HT1080 (cell line): ENCODE measurements at regions not wholly inside any gene's neighbourhood (a gene's known extent, or its start where the extent isn't known, plus 50 kb on each side); places are given as distances from the start of the nearest gene placed in this dataset.

Experiments
- DNase-seq: peaks from one replicate; pipeline ENCODE4 v3.0.0-alpha.2; 2015; ENCODE audit warnings: low read depth

DNA sequence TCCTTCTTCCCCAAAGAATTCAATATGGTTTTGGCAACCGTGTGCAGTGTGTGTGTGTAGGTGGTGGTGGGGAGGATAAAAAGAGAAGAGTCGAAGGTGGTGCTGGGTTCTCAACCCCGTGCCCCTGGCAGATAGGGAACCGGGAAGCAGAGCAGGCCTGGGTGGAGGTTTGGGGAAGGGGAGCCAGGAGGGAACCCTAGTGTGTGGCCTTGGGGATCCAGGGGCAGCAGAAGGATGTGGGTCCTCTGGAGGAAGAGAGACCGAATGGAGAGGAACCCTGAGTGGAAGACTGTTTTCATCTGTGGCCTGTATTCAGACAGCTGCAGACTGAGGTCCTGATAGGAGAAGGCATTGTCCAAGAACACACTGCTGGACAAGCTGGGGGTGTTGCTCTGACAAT, 73.3 kb upstream of the B3GAT1 start:
- DNase-seq = no peak

DNA sequence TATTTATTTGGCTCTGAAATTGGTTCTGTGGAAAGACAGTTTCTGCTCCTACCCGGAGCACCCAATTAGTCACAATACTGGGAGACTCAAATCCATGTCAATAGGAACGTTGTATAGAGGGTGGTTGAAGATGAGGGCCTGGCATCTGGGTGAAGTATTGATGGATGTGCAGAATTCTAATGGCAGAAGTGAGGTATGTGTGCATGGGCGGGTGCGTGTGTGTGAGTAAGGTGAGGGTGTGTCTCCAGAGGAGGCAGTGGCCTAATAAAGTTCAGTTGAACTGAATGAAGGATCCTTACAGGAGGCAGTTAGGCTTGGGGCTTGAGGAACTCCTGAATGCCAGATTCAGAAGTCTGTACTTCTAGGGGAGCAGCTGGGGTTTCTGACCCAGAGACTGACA, 71.8 kb upstream of the B3GAT1 start:
- no peak for DNase-seq

DNA sequence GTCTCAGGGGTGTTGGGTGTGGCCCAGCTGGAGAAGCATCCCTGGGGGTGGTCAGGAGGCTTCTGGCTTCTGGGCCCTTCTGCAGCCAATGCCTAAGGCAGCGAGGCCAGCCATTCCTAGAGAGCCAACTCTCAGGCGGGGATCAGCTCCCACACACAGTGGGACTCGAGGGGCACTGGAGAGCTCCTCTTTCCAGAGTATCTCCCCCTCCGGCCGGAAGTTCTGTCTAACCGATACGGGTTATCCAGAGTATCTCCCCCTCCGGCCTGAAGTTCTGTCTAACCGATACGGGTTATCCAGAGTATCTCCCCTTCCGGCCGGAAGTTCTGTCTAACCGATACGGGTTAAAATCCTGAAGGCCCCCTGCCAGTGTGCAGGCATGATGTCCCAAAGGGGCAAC, 71.2 kb upstream of the B3GAT1 start:
- no peak for DNase-seq

DNA sequence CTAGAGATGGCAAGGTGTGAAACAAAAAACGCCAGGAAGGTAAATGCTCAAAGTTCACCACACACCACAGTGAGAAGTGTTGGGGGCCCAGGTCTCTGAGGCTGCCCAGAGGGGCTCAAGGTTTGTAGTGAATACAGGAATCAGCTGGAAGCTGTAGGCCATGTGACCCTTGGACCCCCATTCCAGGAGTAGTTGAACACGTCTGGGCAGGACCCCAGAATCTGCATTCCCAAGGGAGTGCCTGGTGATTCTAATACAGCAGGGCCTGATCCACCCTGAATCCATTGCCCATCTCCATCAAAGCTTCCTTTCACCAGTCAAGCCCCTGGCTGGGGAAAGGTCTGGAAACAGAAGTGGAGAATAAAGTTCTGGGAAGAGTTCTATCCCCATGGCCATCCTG, 70.8 kb upstream of the B3GAT1 start:
- DNase-seq = no peak

DNA sequence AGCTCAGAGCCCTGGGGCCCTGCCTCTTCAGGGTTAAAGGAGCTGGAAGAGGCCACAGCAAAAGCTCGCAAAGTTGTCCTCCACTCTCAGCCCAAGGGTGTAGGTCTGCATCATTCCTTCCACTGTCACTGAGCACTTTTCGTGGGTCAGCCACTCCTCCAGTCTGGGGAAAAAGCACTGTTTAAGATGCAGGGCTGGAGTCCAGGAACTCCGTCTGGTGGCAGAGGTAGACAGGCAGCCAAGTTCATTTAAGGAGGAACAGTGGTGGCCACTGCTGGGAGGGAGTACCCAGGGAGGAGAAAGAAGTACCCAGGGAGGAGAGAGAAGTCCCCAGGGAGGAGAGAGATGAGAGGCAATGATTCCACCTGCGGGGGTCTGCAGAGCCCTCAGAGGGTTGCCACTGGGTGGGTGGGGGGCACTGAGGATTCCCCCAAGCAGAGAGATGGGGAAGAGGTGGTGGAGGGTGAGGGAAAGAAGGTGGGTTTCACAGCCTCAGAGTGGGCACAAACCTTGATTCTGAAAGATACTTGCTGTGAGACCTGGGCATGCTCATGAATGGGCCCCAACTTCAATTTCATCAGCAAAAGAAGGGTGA, 70.0 kb upstream of the B3GAT1 start:
- no peak for DNase-seq

DNA sequence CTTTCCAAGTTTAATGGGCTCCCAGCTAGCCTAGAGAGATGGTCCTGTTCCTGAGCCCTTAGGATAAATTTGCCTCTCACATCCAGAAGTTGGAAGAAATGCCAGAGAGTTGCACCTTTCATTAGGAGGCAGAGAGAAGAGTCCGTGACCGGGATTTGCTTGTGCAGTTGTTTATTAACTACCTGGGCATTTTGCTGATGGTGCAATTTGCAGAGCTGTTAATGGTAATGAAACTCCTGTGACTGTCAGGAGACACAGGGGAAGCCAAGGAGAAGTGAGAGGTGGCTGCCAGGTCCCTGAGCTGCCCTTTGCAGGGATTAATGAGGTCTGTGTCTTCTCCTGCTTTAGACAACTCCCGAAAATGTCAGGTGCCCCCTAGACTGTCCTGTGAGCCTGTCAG, 69.1 kb upstream of the B3GAT1 start:
- no peak for DNase-seq

DNA sequence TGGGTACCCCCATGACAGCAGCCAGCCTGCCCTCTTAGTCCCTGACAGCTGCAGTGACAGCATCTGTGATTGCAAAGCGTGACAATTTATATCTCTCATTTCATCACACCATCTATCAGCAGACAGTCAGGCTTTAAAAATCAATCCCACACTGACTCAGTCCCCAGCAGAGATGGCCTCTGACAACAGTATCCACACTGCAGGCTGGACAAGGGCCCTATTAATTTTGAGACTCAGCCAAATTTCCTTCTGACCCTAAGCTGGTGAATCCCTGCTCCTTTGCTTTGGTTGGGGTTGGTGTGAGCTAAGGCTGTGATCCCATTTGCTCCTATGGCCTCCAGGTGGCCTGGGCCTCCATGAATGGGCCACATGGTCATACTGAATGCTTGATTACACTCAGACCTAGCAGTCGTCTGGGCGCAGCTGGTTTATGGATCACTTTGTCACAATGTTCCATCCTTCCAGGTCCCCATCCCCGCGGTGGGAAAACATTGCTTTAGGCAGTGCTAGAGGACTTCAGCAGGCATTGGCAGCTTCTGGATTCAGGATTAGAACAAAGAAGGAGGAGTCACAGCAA, 68.2 kb upstream of the B3GAT1 start:
- no peak for DNase-seq

DNA sequence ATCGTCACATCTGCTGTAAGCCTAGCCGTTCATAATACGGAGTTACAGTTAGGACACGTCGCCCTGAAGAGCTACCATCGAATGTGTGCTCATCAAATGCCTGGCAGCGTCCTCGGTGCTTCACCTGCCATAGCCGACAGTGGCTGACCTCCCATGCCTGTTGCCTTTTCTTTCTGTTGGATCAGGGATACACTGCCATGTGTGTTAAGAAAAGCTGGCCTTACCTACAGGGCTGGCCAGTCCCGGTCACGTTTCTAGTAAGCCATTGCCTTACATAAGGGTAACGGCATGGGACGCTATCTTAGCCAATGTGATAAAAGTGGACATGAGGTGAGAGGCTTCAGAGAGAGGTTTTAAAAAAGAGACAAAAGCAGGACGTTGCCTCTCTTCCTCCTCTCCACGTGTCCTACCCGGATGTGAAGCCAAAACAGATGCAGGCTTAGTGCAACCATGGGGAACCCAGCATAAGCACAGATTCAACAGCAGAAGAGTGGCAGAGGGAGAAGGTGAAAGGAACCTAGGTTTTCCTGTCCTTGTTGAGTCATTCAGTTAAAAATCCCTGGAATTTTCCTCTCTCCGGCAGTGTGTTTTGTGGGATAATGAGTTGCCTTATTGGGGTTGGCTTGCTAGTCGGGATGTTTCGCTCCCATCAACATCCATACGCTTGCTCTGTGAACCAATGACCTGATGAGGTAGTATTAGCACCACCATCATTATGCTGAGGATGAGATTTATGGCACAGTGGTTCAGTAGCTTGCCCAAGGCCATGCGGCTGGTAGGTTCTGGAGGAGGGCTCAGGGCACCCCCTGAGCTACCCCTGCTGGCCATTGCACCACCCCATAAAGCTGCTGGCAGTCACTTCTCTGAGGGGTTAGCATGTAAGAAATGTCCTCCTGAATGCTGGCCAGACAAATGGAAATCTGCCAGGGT, 67.4 kb upstream of the B3GAT1 start:
- DNase-seq = peak; percentile 55

DNA sequence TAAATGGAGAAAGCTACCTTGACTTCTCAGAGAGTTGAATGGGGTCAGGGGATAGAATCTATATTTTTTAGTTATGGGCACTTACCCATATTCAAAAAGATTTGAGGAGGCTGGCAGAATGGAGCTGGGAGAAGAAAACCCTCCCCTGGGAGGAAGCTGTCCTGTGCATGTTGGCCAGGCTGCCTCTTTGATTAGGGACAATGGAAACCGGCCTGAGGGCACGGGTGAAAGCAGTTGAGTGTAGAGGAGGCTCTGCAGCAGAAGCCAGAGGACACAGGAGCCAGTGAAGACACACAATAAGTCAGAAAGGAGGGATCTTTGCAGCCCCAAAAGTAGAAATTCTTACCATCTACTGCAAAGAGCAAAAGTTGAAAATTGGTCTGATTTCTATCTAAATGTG, 66.6 kb upstream of the B3GAT1 start:
- no peak for DNase-seq

DNA sequence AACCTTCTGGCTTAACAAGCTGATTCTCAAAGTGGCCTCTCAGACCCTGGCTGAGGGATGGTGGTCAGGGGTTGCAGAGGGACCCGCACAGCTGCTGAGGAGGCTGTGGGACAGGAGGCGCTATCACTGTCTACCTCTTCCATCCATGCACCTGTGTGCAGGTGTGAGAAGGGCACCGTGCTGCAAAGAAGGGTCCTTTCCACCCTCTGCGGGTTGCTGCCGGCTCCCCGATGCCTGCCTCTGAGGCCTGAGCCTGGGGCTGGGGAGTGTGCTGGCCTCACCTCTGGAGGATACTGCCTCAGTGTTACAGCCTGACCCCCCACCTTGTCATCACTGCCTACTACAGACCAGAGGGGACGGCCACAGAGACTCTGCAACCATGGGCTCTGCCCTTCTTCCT, 66.1 kb upstream of the B3GAT1 start:
- no peak for DNase-seq

DNA sequence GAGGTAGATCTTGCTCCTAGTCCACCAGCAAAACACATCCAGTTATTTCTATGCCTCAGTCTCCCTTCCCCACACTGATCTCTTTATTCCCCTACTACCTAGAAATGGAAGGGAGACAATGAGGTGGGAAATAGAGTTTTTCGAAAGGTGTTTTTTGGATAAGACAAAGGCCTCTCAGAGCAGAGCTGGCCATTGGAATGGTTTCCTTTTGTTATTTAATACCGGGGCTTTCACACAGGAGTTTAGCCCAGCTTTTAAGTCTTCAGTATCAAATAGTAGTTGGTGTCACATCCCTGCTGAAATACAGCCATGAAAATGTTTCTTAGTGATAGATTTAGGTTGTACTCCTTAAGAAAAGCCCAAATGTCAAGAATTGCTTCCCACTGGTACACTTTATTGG, 65.4 kb upstream of the B3GAT1 start:
- no peak for DNase-seq

DNA sequence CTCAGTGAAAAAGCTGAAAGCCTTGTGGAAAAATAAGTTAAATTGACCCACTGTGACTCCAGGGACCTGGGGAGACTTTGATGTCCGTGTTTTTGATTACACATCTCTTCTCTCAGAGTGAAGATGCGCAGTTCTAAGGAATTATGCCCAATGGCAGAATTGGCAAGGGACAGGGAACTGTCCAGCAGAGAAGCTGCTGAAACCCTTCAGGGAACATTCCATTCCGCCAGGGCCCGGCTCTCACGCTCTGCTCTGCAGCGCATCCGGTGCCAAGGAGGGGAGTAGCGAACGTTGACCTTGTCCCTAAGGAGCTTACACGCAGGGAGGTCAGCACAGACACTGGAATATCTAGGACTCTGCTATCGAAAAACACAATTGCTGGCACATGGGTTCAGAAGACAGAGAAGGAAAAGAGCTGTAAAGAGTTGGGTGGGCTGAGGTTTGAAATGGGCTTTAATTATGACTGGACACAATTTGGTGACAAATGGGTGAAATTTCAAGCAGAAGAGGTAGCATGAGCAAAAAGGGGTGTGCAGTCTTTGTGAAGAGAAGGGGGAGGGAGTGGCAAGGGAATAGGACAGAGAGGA, 64.5 kb upstream of the B3GAT1 start:
- DNase-seq = no peak

DNA sequence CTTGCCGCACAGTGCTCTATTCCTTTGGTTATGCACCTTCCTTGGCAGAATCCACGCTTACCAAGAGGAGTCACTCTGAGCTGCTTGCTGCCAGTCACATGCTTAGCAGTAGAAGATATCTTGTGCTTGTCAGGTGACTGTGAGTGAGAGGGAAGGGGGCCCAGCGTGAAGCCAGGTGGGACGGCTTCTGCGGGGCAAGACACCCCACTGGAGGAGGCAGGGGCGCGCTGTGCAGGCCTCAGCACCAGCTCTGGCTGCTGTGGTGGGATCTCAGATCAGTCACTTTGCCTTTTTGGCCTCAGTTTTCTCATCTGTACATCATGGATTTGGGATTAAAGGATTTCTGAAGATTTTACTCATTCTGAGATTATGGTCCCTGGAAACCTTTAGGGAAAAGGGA, 63.9 kb upstream of the B3GAT1 start:
- no peak for DNase-seq

DNA sequence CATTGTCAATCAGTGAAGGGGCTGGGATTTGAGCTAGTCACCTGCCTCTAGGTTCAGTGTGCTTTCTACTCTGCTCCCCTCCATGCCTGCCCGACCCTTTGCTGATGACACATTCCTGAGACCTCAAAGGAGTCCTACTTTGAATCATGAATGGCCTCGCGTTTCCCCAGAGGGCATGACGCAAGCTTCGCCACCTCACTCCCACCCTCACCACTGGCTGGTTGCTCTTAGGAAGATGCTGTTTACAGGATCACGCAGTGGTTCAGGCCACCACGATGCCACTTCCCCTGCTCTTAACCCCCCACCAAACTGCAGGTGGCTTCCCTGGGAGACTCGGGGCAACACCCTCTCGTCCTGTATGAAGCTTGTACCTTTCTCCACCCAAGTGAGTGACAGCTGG, 62.9 kb upstream of the B3GAT1 start:
- no peak for DNase-seq

DNA sequence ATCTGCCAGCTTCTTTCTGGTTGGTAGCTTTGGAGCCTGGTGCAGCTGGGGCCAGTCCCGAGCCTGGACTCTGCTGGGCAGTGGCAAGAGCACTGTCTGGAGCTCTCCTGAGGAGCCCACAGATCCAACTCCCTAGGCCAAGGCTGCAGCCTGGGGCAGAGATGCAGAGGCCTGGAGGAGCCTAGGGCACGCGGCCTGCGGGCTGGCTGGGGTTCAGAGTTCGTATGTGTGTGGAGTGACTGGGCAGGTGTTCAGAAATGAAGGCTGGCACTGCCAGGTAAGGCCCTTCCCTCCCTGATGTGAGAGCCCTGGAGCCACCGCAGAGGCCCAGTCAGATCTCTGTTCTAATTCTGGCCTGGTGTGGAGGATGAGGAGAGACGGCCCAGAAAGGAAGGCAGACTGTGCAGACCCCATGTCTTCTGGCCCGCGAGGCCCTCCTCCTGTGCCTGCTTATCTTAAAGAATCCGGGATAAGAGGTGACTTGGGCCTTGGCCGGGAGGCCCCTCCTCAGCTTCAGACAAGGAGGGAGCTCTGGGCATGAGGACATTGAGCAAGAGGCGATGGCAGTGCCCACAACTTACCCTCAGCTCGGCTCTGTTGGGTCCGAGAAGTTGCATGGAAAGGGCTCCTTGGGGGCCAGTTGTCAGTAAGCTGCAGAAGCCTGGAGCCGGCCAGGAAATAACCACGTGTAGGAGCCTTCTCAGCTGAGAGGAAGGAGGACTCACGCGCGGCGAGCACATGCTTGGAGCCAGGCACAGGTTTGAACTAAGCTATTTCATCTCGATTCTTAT, 62.2 kb upstream of the B3GAT1 start:
- DNase-seq = no peak

DNA sequence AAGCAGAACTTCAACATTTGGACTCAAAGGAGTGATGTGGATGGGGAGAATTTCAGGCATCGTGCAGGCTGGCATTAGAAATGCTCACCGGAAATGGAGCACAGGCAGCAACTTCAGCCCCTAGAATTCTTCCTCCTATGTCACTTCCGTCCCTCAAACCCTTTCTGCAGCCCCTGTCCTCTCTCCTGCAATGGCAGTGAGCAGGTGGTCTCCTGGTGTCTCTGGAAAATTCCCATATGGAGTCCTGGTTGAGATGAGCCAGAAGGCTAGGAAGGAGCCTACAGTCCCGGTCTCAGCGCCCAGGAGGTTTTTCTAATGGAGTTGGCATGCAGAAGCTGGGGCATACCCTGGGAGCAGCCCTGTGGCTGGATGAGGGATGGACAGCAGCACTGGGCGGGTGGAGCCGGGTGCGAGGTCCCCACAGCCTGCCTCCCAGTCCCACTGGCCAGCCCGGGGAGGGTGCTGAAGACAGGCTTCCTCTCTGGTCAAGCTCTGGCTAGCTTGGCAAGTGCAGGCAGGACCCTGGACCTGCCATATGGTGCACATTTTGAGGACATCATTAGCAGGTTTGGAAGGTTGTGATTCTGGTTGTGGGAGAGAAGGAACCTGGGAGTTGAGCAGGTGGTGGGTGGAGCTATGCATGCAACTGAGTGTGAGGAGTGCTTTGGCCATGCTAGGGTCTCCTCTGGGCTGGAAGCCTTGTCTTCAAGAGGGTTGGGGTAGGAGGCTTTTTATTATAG, 59.8 kb upstream of the B3GAT1 start:
- DNase-seq = no peak

DNA sequence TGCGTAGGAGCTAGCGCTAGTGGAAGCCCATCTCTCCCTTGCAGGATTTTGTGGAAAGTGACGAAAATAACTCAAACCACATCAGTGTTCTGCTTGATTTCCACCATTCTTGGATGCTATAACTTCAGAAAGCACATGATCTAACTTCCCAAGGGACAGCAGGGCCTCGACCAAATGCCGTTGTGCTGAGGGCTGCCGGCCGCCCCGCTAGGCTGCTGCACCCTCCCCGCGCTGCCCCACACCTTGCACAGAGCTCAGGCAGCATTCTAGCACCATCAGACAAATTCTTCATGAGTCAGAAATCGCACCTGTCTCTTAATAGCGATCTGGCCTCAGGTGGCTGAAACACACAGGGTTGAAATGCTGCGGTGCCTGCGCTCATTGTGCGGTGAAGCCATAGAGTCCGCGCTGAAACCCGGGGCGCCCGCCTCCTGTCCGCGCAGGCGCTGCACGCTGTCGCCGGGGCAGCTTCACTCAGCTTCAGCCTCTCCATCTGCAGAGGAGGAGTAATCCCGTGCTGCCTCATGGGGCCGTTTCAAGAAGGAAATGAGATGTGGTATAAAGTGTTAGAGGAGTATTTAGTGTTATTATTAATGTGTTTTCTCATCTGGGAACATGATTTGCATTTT, 59.2 kb upstream of the B3GAT1 start:
- no peak for DNase-seq

DNA sequence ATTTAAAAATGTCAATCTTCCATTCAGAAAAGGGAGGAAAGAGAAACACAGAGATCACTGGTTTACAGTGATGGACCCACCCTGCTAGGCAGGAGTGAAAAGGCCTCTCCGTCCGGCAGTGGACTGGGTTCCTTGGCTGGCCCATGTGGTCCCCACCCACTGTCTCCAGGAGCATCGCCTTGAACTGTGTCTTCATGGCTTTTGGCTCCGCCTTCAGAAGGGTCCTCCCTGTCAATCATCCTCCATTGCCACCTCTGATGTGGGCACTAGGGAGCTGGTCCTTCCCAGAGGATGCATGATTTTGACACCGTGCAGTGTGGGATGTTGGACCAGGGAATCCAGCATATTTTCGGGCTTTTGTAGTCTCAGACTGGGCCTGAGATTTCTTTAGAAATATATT, 58.2 kb upstream of the B3GAT1 start:
- DNase-seq = no peak

DNA sequence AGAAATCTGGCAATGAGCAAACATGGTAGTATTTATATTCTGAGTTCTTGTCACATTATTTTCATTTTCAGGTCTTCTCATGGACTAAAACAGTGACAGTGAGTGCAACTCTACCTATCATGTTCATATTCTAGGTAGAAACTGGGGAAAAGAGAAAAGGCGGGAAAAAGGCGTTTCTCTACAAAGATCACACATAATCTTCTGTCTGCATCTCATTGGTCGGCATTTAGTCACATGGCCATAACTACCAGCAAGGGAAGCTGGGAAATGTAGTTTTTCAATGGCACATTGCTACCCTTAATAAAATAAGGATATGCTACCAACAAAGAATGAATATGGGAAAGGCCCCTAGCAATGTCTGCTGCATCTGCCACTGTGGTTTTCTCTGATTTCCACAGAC, 57.6 kb upstream of the B3GAT1 start:
- DNase-seq = no peak

DNA sequence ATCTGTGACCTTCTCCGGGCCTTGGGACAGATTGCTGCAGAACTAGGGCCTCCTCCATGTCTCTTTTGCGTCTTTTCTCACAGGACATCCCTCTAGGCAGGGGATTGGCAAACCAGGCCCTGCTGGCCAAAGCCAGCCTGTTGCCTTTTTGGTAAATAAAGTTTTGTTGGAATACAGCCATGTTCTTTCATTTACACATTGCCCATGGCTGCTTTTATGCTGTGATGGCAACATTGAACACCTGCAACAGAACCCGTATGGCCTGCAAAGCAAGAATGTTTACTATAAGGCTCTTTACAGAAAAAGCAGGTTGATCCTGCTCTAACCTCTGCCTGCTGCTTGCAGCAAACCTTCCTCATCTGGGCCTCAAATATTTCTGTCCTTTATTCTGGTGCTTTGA, 56.8 kb upstream of the B3GAT1 start:
- no peak for DNase-seq
